SK-N-SH treated with all-trans-retinoic acid at 6 μM for 48 hours (cell line): ENCODE measurements at regions not wholly inside any gene's neighbourhood (a gene's known extent, or its start where the extent isn't known, plus 50 kb on each side); places are given as distances from the start of the nearest gene placed in this dataset.

Experiments
- ATAC-seq: fragments of 200-7000 bp; cut with Tn5 transposase; 3 replicates; pipeline ENCODE4 v1.9.1; 2020; ENCODE audit warnings: mild to moderate bottlenecking, moderate library complexity
- ARNTL ChIP-seq: fragments of 450-650 bp; formaldehyde crosslinking; IDR thresholded peaks from 2 replicates; pipeline ENCODE4 v1.5.0; 2020; ENCODE audit warnings: low read depth, mild to moderate bottlenecking, moderate library complexity, borderline replicate concordance
- BACH2 ChIP-seq: fragments of 250-450 bp; sonication (Bioruptor Pico); IDR thresholded peaks from 2 replicates; pipeline ENCODE4 v1.9.0; 2021; ENCODE audit warnings: mild to moderate bottlenecking, borderline replicate concordance
- CSDC2 ChIP-seq: fragments of 250-450 bp; sonication (Bioruptor Pico); IDR thresholded peaks from 2 replicates; pipeline ENCODE4 v1.5.0; 2020; ENCODE audit warnings: mild to moderate bottlenecking, moderate library complexity
- ESRRG ChIP-seq: fragments of 250-450 bp; sonication (Bioruptor Pico); IDR thresholded peaks from 2 replicates; pipeline ENCODE4 v1.6.1; 2021; ENCODE audit warnings: mild to moderate bottlenecking
- GLIS3 ChIP-seq: fragments of 250-450 bp; sonication (Bioruptor Pico); IDR thresholded peaks from 2 replicates; pipeline ENCODE4 v1.5.0; 2020; ENCODE audit warnings: mild to moderate bottlenecking, moderate library complexity
- OSR1 ChIP-seq: fragments of 250-450 bp; sonication (Bioruptor Pico); IDR thresholded peaks from 2 replicates; pipeline ENCODE4 v1.8.0; 2022; ENCODE audit warnings: moderate library complexity, mild to moderate bottlenecking, inconsistent platforms
- PPARA ChIP-seq: fragments of 250-450 bp; sonication (Bioruptor Pico); IDR thresholded peaks from 2 replicates; pipeline ENCODE4 v1.5.0; 2020; ENCODE audit warnings: mild to moderate bottlenecking, borderline replicate concordance
- RARB ChIP-seq: fragments of 250-450 bp; sonication (Bioruptor Pico); IDR thresholded peaks from 2 replicates; pipeline ENCODE4 v1.8.0; 2021; ENCODE audit warnings: mild to moderate bottlenecking, moderate library complexity
- SNAI2 ChIP-seq: fragments of 250-450 bp; sonication (Bioruptor Pico); IDR thresholded peaks from 2 replicates; pipeline ENCODE4 v1.5.0; 2020; ENCODE audit warnings: mild to moderate bottlenecking, moderate library complexity
- TCF4 ChIP-seq: fragments of 250-450 bp; sonication (Bioruptor Pico); IDR thresholded peaks from 2 replicates; pipeline ENCODE4 v1.8.0; 2021; ENCODE audit warnings: mild to moderate bottlenecking, moderate library complexity, borderline replicate concordance
- TOX ChIP-seq: fragments of 250-450 bp; sonication (Bioruptor Pico); IDR thresholded peaks from 2 replicates; pipeline ENCODE4 v1.8.0; 2021; ENCODE audit warnings: mild to moderate bottlenecking, moderate library complexity, borderline replicate concordance
- ZC3H10 ChIP-seq: fragments of 250-450 bp; sonication (Bioruptor Pico); IDR thresholded peaks from 2 replicates; pipeline ENCODE4 v1.5.1; 2021; ENCODE audit warnings: mild to moderate bottlenecking, moderate library complexity
- ZFP3 ChIP-seq: fragments of 250-450 bp; sonication (Bioruptor Pico); IDR thresholded peaks from 2 replicates; pipeline ENCODE4 v1.5.0; 2020; ENCODE audit warnings: mild to moderate bottlenecking, moderate library complexity
- ZFP30 ChIP-seq: fragments of 450-650 bp; formaldehyde crosslinking; IDR thresholded peaks from 2 replicates; pipeline ENCODE4 v1.5.0; 2022; ENCODE audit warnings: mild to moderate bottlenecking, moderate library complexity
- ZNF565 ChIP-seq: fragments of 450-650 bp; formaldehyde crosslinking; conservative IDR thresholded peaks from 2 replicates; pipeline ENCODE4 v1.5.0; 2020; ENCODE audit warnings: low read depth, mild to moderate bottlenecking, moderate library complexity
- ZNF8 ChIP-seq: fragments of 450-650 bp; formaldehyde crosslinking; IDR thresholded peaks from 2 replicates; pipeline ENCODE4 v1.5.0; 2020; ENCODE audit warnings: mild to moderate bottlenecking, moderate library complexity
- TF ChIP-seq, protein P1 (sequence below): fragments of 250-450 bp; sonication (Bioruptor Pico); IDR thresholded peaks from 2 replicates; pipeline ENCODE4 v1.5.1; 2021; ENCODE audit warnings: mild to moderate bottlenecking, moderate library complexity
- TF ChIP-seq, protein P2 (sequence below): fragments of 250-450 bp; sonication (Bioruptor Pico); IDR thresholded peaks from 2 replicates; pipeline ENCODE4 v1.5.1; 2020; ENCODE audit warnings: low read depth, mild to moderate bottlenecking, moderate library complexity
- TF ChIP-seq, protein P3 (sequence below): fragments of 250-450 bp; sonication (Bioruptor Pico); IDR thresholded peaks from 2 replicates; pipeline ENCODE4 v1.8.0; 2020; ENCODE audit warnings: mild to moderate bottlenecking, moderate library complexity, borderline replicate concordance
- TF ChIP-seq, protein P4 (sequence below): fragments of 250-450 bp; sonication (Bioruptor Pico); IDR thresholded peaks from 2 replicates; pipeline ENCODE4 v1.8.0; 2021; ENCODE audit warnings: low read depth, mild to moderate bottlenecking, moderate library complexity, borderline replicate concordance
- TF ChIP-seq, protein P5 (sequence below): fragments of 250-450 bp; sonication (Bioruptor Pico); IDR thresholded peaks from 2 replicates; pipeline ENCODE4 v1.5.0; 2020; ENCODE audit warnings: mild to moderate bottlenecking, moderate library complexity

DNA sequence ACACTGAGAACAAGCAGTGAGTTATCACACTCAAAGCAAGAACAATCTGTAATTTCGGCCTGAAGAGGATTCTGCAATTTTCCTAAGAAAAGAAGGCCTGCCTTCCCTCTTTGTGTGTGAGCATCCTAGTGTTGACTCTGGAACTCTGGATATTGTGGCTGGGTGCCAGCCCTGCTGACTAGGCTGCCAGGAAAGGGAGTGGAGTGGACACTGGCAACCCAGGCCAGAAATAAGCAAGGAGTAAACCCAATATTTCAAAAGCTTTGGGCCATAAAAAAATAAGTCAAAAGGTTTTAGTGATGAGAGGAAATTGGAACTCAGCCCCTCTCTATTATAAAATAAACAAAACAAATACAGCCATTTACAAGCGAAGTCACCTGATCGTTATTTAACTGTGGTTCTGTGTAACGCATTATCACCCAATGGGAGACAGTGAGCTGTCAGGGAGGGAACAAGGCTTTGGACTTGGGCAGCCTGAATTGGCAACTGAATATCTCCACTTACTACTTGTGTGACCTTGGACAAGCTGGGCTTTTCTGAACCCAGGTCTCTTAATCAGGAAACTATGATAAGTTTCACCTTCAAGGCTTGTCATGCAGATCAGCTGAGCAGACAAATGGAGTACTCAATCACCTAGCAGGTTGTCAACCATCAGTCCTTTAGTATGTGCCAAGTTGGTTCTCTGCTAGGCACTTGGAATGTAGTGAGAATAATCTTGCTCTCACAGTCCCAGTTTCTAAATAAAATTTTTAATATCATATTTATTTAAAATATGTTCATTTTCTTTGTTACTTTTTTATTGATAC is 196.2 kb downstream of the PAX1 start (continued):
- TF ChIP-seq, protein P1, sequence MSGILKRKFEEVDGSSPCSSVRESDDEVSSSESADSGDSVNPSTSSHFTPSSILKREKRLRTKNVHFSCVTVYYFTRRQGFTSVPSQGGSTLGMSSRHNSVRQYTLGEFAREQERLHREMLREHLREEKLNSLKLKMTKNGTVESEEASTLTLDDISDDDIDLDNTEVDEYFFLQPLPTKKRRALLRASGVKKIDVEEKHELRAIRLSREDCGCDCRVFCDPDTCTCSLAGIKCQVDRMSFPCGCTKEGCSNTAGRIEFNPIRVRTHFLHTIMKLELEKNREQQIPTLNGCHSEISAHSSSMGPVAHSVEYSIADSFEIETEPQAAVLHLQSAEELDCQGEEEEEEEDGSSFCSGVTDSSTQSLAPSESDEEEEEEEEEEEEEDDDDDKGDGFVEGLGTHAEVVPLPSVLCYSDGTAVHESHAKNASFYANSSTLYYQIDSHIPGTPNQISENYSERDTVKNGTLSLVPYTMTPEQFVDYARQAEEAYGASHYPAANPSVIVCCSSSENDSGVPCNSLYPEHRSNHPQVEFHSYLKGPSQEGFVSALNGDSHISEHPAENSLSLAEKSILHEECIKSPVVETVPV, result no peak
- no peak for TF ChIP-seq CSDC2 (CRISPR knock-in tag)
- no peak for TF ChIP-seq BACH2
- TF ChIP-seq SNAI2, result no peak
- TF ChIP-seq ZNF8 (CRISPR knock-in tag), result no peak
- TF ChIP-seq PPARA (CRISPR knock-in tag), result no peak
- TF ChIP-seq OSR1 (CRISPR knock-in tag), result no peak
- TF ChIP-seq, protein P2, sequence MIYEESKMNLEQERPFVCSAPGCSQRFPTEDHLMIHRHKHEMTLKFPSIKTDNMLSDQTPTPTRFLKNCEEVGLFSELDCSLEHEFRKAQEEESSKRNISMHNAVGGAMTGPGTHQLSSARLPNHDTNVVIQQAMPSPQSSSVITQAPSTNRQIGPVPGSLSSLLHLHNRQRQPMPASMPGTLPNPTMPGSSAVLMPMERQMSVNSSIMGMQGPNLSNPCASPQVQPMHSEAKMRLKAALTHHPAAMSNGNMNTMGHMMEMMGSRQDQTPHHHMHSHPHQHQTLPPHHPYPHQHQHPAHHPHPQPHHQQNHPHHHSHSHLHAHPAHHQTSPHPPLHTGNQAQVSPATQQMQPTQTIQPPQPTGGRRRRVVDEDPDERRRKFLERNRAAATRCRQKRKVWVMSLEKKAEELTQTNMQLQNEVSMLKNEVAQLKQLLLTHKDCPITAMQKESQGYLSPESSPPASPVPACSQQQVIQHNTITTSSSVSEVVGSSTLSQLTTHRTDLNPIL (CRISPR knock-in tag), result no peak
- no peak for TF ChIP-seq ZC3H10 (CRISPR knock-in tag)
- TF ChIP-seq TCF4 (CRISPR knock-in tag), result no peak
- no peak for TF ChIP-seq GLIS3
- TF ChIP-seq ESRRG (CRISPR knock-in tag), result no peak
- TF ChIP-seq, protein P3, sequence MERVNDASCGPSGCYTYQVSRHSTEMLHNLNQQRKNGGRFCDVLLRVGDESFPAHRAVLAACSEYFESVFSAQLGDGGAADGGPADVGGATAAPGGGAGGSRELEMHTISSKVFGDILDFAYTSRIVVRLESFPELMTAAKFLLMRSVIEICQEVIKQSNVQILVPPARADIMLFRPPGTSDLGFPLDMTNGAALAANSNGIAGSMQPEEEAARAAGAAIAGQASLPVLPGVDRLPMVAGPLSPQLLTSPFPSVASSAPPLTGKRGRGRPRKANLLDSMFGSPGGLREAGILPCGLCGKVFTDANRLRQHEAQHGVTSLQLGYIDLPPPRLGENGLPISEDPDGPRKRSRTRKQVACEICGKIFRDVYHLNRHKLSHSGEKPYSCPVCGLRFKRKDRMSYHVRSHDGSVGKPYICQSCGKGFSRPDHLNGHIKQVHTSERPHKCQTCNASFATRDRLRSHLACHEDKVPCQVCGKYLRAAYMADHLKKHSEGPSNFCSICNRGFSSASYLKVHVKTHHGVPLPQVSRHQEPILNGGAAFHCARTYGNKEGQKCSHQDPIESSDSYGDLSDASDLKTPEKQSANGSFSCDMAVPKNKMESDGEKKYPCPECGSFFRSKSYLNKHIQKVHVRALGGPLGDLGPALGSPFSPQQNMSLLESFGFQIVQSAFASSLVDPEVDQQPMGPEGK, result no peak
- TF ChIP-seq, all 23 proteins: peak for 0

DNA sequence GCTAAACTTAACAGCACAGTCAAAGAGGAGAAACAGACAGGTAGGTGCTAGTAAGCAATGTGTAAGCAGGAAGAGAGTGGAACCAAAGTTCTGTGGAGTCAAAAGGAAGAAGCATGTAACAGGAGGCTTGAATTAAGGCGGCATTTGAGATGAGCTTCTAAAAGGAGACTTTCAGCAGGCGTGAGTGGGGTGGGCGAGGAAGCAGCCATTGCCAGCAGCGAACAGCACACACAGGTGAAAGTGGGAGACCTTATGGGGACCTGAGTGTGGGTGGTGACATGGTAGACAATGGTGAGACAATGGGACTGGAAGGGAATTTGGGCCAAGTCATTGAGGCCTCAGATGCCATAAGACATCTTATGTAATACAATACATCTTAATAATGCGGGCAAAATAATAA is 195.0 kb downstream of the PAX1 start:
- no peak for TF ChIP-seq ZFP30 (CRISPR knock-in tag)
- TF ChIP-seq ZC3H10 (CRISPR knock-in tag), result no peak
- TF ChIP-seq, protein P4, sequence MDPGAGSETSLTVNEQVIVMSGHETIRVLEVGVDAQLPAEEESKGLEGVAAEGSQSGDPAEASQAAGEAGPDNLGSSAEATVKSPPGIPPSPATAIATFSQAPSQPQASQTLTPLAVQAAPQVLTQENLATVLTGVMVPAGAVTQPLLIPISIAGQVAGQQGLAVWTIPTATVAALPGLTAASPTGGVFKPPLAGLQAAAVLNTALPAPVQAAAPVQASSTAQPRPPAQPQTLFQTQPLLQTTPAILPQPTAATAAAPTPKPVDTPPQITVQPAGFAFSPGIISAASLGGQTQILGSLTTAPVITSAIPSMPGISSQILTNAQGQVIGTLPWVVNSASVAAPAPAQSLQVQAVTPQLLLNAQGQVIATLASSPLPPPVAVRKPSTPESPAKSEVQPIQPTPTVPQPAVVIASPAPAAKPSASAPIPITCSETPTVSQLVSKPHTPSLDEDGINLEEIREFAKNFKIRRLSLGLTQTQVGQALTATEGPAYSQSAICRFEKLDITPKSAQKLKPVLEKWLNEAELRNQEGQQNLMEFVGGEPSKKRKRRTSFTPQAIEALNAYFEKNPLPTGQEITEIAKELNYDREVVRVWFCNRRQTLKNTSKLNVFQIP (CRISPR knock-in tag), result no peak
- TF ChIP-seq, protein P3, result no peak
- no peak for ATAC-seq

DNA sequence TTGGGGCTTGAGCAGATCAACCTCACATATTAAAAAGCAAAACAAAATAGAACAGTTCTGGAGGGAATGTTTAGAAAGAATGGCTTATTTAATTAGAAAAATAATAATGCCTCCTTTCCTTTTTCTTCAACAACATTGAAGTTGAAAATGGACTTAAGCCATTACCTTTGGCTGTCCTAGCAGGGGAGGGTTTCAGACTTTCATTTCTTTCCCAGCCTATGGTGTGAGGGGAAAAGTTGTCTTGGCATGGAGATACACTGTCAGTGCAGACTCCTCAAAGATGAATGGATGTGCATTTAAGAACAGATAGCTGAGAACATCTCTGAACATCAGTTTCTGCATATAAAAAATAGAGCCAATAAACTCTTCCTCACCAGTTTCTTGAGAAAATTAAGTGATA is 169.5 kb downstream of the PAX1 start:
- TF ChIP-seq ZC3H10 (CRISPR knock-in tag), result no peak
- no peak for TF ChIP-seq BACH2
- no peak for ATAC-seq

DNA sequence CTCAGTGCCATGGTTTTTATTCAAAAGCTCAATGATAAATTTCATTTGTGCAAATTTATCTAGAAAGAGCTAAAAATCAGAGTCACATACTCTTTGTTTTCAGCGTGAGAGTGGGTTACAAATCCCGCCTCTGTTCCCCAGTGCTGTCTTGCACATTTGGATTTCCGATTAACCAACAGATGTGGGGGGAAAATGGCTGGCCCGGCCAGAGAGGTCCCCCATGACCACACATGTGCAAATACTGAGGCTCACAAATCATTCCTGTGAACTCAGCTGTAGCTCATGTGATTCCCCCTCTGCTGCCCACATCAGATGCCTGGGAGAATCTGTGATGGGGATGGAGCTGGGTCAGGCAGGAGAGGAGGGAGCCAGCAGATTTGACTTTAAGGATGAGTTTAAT is 168.7 kb downstream of the PAX1 start:
- no peak for ATAC-seq
- no peak for TF ChIP-seq PPARA (CRISPR knock-in tag)
- no peak for TF ChIP-seq TOX (CRISPR knock-in tag)
- no peak for TF ChIP-seq CSDC2 (CRISPR knock-in tag)
- TF ChIP-seq, protein P1, result no peak
- TF ChIP-seq, protein P5, sequence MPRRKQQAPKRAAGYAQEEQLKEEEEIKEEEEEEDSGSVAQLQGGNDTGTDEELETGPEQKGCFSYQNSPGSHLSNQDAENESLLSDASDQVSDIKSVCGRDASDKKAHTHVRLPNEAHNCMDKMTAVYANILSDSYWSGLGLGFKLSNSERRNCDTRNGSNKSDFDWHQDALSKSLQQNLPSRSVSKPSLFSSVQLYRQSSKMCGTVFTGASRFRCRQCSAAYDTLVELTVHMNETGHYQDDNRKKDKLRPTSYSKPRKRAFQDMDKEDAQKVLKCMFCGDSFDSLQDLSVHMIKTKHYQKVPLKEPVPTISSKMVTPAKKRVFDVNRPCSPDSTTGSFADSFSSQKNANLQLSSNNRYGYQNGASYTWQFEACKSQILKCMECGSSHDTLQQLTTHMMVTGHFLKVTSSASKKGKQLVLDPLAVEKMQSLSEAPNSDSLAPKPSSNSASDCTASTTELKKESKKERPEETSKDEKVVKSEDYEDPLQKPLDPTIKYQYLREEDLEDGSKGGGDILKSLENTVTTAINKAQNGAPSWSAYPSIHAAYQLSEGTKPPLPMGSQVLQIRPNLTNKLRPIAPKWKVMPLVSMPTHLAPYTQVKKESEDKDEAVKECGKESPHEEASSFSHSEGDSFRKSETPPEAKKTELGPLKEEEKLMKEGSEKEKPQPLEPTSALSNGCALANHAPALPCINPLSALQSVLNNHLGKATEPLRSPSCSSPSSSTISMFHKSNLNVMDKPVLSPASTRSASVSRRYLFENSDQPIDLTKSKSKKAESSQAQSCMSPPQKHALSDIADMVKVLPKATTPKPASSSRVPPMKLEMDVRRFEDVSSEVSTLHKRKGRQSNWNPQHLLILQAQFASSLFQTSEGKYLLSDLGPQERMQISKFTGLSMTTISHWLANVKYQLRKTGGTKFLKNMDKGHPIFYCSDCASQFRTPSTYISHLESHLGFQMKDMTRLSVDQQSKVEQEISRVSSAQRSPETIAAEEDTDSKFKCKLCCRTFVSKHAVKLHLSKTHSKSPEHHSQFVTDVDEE, result no peak
- no peak for TF ChIP-seq BACH2
- no peak for TF ChIP-seq ZFP30 (CRISPR knock-in tag)
- no peak for TF ChIP-seq RARB (CRISPR knock-in tag)
- no peak for TF ChIP-seq ARNTL (CRISPR knock-in tag)
- TF ChIP-seq GLIS3, result no peak
- no peak for TF ChIP-seq OSR1 (CRISPR knock-in tag)
- TF ChIP-seq ZNF565 (CRISPR knock-in tag), result no peak
- TF ChIP-seq ZFP3 (CRISPR knock-in tag), result no peak
- TF ChIP-seq, protein P4 (CRISPR knock-in tag), result no peak
